ENCODE measurements at regions not wholly inside any gene's neighbourhood (a gene's known extent, or its start where the extent isn't known, plus 50 kb on each side); places are given as distances from the start of the nearest gene placed in this dataset.
A peak's percentile ranks its signal among the peaks of the same experiment; 100 is the strongest.
"Not testable (repeated sequence)": the region's sequence is repeated elsewhere in the genome, so short reads cannot be mapped to it uniquely, and the experiment has no call there.

DNA sequence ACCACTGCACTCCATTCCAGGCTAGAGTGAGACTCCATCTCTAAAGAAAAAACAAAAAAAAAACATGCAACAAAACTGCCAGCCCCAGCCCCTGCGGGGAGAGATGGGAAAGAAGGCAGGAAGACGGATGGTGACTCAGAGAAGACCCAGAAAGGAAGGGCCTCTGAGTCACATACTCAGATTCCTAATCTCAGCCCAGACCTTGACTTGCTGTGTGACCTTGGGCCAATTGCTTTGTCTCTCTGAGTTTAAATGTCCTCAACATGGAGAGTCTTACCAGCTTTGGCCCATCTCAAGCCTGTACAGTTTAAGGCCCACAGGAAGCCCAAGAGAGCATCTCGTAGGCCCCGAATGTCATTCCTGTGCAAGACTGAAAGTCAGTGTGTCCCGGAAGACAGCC, 86.5 kb upstream of the LHX1 start:
- DNase-seq = no peak
- Mint-ChIP-seq H3K36me3 (no peaks in the 10 kb centered on the region), H3K27ac (no peak overlapping the region), H3K9me3 (no peaks in the 10 kb centered on the region), H3K4me1 (peaks cover 0 to 3% of the 10 kb centered on the region in 2 donors), H3K27me3 (peaks cover 17 to 21% of the 10 kb centered on the region in 2 donors), H3K4me3 (no peak overlapping the region)
- ATAC-seq (replicated peaks) = no peak

DNA sequence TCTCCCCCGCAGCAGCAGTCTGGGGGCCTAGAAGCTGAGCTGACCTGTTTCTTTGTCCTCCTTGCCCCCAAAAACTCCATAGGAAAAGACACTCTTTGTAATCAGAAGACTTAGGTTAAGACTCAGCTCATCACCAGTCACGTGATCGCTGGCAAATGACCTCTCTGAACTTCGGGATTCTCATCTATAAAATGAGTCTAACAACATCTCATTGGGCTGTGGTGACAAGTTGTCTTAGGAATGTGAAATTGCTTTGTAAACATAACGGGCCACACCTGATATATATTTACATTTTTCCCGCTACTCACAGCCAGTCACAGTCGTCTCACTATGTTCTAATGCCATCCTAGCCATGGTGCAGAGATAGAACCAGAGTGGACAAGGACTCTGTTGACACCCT, 86.0 kb upstream of the LHX1 start:
- Mint-ChIP-seq H3K27me3 (peaks cover 12 to 18% of the 10 kb centered on the region in 2 donors), H3K4me3 (no peak overlapping the region), H3K9me3 (no peaks in the 10 kb centered on the region), H3K36me3 (no peaks in the 10 kb centered on the region), H3K4me1 (peaks cover 0 to 3% of the 10 kb centered on the region in 2 donors), H3K27ac (no peak overlapping the region)
- no peak for DNase-seq
- ATAC-seq (replicated peaks) = no peak

DNA sequence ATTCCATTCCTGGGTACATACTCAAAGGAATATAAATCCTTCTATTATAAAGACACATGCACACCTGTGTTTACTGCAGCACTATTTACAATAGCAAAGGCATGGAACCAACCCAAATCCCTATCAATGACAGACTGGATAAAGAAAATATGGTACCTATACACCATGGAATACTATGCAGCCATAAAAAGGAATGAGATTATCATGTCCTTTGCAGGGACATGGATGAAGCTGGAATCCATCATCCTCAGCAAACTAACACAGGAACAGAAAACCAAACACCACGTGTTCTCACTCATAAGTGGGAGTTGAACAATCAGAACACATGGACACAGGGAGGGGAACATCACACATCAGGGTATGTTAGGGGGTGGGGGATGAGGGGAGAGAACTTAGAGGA, 84.8 kb upstream of the LHX1 start:
- H3K27me3 Mint-ChIP-seq = peaks cover 10 to 18% of the 10 kb centered on the region in 2 donors
- DNase-seq; H3K36me3 Mint-ChIP-seq; ATAC-seq (replicated peaks); H3K4me3 Mint-ChIP-seq; H3K27ac Mint-ChIP-seq; H3K4me1 Mint-ChIP-seq; H3K9me3 Mint-ChIP-seq: not testable (repeated sequence)

DNA sequence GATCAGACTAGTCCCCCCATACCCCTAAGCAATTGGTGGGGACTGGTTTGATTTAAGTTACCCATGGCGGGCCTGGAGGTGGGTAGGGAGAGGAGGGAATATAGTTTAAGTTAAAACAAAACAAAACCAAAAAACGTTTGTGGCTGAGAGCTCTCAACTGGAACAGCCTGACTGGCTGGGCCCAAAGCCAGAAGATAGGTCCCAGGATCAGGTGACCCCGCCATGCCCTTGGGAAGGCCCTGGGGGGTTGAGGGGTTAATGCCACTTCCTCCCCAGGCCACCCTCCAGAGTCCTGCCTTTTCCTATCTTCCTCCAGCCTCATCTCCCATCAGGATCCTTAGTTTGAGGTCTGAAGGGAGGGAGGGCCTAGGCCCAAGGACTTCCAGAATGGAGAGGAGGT, 82.3 kb upstream of the LHX1 start:
- Mint-ChIP-seq H3K36me3 (no peaks in the 10 kb centered on the region), H3K4me3 (no peak overlapping the region), H3K27ac (no peak overlapping the region), H3K4me1 (no peaks in the 10 kb centered on the region), H3K9me3 (no peaks in the 10 kb centered on the region), H3K27me3 (peaks cover 23 to 28% of the 10 kb centered on the region in 2 donors)
- ATAC-seq (replicated peaks) (no peak), DNase-seq (no peak)

DNA sequence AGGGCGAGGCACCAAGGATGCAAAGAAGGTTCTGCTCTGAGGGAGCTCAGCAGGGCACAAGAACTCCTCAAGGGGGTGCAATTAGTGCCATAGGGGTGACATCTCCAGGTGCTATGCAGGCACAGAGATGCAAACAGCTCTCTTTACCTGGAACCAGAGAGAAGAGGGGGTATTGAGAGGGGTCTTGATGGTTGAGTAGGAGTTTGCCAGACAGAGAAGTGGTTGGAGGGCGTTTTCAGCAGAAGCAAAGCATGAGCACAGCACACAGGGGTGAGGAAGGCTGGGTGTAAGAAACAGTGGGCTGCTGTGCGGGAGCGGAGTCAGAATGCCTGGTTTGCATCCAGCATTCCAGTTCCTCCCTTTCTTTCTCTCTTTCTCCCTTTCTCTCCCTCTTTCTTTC, 81.8 kb upstream of the LHX1 start:
- no peak overlapping the region for H3K4me3 Mint-ChIP-seq
- ATAC-seq (replicated peaks) (no peak), DNase-seq (no peak)
- no peak overlapping the region for H3K27ac Mint-ChIP-seq
- H3K4me1 Mint-ChIP-seq = no peaks in the 10 kb centered on the region
- H3K27me3 Mint-ChIP-seq = peaks cover 27 to 33% of the 10 kb centered on the region in 2 donors
- H3K36me3 Mint-ChIP-seq = no peaks in the 10 kb centered on the region
- H3K9me3 Mint-ChIP-seq = no peaks in the 10 kb centered on the region

DNA sequence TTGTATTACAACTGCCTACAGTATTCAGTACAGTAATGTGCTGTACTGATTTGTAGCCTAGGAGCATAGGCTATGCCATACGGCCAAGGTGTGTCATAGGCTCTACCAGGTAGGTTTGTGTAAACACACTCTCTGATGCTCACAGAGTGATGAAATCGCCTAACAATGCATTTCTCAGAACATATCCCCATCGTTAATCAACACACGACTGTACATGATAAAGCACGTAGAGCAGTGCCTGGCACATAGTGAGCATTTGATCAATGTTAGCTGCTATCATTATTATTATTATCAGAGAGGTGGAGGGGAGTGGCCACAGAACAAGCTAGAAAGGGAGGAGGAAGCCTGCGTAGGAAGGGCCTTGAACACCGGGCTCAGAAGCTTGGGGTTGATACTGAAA, 81.1 kb upstream of the LHX1 start:
- H3K36me3 Mint-ChIP-seq = no peaks in the 10 kb centered on the region
- H3K27ac Mint-ChIP-seq = no peak overlapping the region
- no peaks in the 10 kb centered on the region for H3K9me3 Mint-ChIP-seq

DNA sequence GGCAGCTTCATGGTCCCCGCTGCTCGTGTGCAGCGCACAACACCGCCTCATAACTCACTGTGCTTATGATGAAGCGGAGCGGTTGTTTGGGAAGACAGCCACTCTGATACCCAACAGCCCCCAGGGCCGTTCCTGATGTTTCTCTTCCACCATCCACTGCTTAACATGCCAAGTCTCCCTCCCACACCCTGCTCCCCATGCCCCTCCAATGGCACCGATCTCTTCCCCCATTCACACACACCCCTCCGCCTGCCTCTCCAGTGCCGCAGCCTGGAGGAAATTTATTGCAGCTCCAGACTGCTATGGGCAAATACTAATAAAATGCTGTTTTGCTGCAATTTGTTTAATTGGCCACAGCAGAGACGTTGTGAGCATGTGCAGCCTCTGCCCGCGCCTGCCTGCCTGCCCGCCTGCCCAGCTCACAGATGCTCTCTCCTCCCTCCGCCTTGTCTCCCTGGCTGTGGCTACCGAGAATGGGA, 80.3 kb upstream of the LHX1 start:
- peaks cover 28 to 34% of the 10 kb centered on the region in 2 donors for H3K27me3 Mint-ChIP-seq
- no peak overlapping the region for H3K4me3 Mint-ChIP-seq
- no peak for DNase-seq
- no peaks in the 10 kb centered on the region for H3K4me1 Mint-ChIP-seq
- H3K27ac Mint-ChIP-seq = peak overlapping the region; percentile 22
- ATAC-seq (replicated peaks) = no peak
- no peaks in the 10 kb centered on the region for H3K9me3 Mint-ChIP-seq
- no peaks in the 10 kb centered on the region for H3K36me3 Mint-ChIP-seq

More for the DNA sequence above, 81.1 kb upstream of the LHX1 start:
- DNase-seq (no peak), ATAC-seq (replicated peaks) (no peak)
- H3K4me1 Mint-ChIP-seq = no peaks in the 10 kb centered on the region
- H3K27me3 Mint-ChIP-seq = peaks cover 28 to 34% of the 10 kb centered on the region in 2 donors
- H3K4me3 Mint-ChIP-seq = no peak overlapping the region

DNA sequence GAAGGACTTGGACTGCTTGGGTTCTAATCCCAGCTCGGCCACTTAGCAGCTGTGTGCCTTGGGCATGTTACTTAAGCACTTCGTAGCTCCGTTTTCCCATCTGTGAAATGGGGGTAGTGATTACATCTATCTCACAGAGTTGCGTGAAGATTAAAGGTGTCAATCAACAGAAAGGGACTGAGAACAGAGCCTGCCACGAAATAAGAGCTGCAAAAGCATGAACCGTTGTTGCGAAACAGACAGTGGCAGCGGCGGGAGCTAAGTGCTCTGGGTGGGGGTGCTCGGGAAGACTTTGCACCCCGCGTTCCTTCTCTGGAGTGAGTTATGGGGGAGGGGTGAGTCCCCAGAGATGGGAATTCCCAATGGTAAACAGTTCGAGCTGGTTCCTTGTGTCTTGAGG, 79.6 kb upstream of the LHX1 start:
- Mint-ChIP-seq H3K4me3 (no peak overlapping the region), H3K9me3 (no peaks in the 10 kb centered on the region), H3K4me1 (no peaks in the 10 kb centered on the region), H3K36me3 (no peaks in the 10 kb centered on the region), H3K27me3 (peaks cover 28 to 34% of the 10 kb centered on the region in 2 donors), H3K27ac (no peak overlapping the region)
- ATAC-seq (replicated peaks) (no peak), DNase-seq (no peak)

DNA sequence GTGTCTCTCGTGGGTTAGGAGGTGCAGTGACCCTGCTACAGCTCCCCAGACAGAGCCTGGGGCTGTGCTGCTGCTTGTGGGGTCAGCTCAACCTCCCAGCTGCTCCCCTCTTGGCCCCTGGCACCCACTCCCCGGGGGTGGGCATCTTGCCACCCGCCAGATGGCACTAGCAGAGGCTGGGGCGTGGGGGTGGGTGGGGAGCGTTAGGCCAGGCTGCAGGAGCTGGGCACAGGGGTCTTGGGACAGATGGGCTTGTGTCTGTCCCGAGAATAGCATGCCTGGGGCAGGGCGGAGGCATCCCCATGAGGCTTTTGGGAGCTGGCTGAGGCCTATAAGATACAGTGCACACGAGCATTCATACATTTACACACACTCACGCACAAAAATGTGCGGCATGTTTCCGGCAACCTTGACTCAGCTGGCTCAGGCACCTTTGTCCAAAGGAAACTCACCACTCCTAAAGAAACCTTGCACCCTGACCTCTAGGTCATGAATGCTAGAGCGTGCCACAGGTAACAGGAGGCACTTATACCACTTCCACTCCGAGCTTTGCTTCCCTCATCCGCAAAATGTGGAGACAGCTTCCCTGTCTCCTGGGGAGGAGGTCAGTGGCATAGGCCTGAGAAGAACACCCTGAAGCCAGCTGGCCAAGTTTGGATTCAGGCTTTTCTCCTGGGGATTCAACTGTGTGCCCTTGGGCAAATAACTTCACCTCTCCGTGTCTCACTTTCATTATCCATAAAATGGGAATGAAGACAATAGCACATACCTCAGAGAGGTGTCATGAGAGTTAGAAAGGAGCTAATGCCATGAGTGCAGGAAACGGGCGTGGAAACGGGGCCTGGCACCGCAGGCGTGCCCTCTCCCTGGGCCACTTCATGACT, 78.9 kb upstream of the LHX1 start:
- ATAC-seq (replicated peaks) = no peak
- Mint-ChIP-seq H3K27me3 (peaks cover 28 to 34% of the 10 kb centered on the region in 2 donors), H3K9me3 (no peaks in the 10 kb centered on the region), H3K4me3 (no peak overlapping the region), H3K36me3 (no peaks in the 10 kb centered on the region), H3K4me1 (no peaks in the 10 kb centered on the region), H3K27ac (no peak overlapping the region)
- DNase-seq = no peak

DNA sequence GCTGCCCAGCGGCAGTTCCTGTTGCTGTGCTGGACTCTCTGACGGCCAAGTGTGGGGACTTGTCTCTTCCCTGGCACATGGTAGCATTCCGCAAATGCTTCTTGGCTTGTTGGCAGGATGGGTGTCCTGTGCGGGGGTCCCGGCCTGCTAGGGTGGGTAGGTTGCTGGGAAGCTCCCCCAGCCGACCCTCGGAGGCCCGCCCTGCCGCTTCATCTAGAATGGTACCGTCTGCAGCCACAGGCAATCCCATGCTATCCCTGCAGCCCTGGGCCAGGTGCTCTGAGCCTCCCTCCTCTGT, 78.3 kb upstream of the LHX1 start:
- Mint-ChIP-seq H3K4me3 (no peak overlapping the region), H3K36me3 (no peaks in the 10 kb centered on the region), H3K27me3 (peaks cover 28 to 34% of the 10 kb centered on the region in 2 donors), H3K4me1 (no peaks in the 10 kb centered on the region), H3K9me3 (no peaks in the 10 kb centered on the region), H3K27ac (no peak overlapping the region)
- ATAC-seq (replicated peaks) = no peak
- DNase-seq = no peak

DNA sequence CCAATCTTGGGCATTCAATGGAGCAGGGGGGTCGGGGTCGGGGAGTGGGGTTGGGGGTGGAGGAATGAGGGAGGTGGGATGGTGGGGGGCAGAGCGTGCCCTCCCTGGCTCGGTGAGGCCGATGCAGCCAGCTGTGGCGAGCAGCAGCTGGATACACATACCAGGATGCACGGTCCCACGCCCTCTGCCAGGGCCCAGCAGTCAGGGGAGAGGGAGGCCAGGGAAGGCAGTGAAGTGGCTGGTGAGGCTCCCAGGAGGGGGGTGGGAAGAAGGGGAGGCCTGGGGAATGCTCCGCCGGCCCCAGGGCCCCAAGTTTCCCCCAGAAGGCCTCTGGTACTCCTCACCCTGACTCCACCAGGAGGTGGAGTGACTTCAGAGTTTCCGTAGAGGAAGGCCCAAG, 77.6 kb upstream of the LHX1 start:
- ATAC-seq (replicated peaks) (no peak), DNase-seq (no peak)
- H3K4me3 Mint-ChIP-seq = no peak overlapping the region
- no peaks in the 10 kb centered on the region for H3K9me3 Mint-ChIP-seq
- H3K27me3 Mint-ChIP-seq = peaks cover 29 to 40% of the 10 kb centered on the region in 2 donors
- no peaks in the 10 kb centered on the region for H3K36me3 Mint-ChIP-seq
- no peak overlapping the region for H3K27ac Mint-ChIP-seq
- H3K4me1 Mint-ChIP-seq = no peaks in the 10 kb centered on the region

DNA sequence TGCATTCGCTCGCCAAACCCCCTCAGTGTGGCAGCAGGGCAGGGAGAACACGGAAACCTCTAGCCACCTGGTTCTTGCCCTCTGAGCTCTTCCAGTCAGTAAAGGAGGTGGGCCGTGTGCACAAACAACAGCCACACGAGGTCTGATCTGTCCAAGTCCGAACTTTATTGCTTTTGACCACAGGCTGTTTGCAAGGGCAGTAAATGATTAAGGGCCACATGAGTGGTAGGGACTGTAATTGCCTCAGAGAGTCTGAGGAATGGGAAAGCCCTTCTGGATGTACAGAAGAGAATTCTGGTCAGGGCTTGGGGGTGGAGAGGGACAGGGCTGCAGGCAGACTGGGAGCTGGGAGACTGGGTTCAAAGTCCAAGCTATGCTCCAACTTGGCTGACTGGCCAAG, 75.7 kb upstream of the LHX1 start:
- Mint-ChIP-seq H3K4me1 (no peaks in the 10 kb centered on the region), H3K27me3 (peaks cover 30 to 38% of the 10 kb centered on the region in 2 donors), H3K36me3 (no peaks in the 10 kb centered on the region), H3K9me3 (no peaks in the 10 kb centered on the region), H3K27ac (no peak overlapping the region), H3K4me3 (no peak overlapping the region)
- no peak for ATAC-seq (replicated peaks)
- DNase-seq = no peak

DNA sequence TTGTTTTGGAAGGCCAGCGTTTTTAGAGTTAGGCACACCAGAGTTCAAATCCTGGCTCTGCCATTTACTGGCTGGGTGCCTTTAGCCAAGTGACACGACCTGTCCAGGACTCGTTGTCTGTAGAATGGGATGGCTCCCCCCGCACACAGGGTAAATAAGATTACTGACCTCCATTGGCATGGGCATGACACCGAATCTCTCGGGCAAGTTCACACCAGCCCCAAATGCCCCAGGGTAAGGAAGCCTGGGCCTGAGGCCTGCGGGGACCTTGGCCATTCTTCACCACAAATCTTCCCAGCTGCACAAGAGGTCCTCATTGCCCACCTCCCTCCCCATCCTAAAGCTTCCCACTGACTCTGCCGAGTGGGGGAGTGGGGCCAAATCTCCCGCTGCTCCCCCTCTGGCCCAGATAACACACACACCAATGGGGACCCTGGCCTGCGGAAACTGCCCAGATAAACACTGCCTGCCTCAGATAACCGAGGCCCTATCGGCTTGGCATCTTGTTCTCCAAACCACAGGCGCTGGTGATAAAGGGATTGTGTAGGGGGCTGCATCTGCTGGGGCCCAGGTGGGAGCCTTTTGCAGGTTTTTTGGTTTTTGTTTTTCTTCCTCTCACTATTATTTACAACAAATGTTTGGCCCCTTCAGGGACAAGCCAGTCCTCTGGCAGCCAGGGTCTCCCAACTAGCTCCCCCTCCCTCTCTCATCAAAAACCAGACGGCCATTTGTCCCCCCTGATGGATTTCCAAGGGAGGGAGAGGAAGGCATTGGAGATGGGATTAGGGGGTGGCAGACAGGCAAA, 75.0 kb upstream of the LHX1 start:
- no peak for ATAC-seq (replicated peaks)
- Mint-ChIP-seq H3K4me1 (no peaks in the 10 kb centered on the region), H3K27ac (no peak overlapping the region), H3K36me3 (no peaks in the 10 kb centered on the region), H3K4me3 (no peak overlapping the region), H3K9me3 (no peaks in the 10 kb centered on the region), H3K27me3 (peaks cover 31 to 38% of the 10 kb centered on the region in 2 donors)
- no peak for DNase-seq

DNA sequence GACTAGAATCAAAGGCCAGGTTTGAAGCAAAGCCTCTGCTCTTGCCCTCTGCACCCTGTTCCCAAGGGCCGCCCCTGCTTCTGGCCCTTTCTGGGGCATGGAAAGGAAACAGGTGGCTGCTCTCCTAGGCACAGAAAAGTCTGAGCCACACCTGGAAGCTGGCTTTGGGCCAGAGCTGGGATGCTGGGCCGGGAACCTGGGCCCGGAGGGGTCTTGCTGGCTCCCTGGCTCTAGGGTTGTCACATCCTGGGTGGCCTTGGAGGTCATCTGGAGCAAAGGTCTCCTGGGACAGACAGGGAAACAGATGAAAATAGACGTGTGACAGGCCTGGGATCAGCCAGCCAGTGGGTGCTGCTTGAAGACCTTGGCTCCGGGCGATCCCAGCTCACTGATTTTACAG, 74.1 kb upstream of the LHX1 start:
- Mint-ChIP-seq H3K27me3 (peaks cover 30 to 42% of the 10 kb centered on the region in 2 donors), H3K9me3 (no peaks in the 10 kb centered on the region), H3K4me3 (no peak overlapping the region), H3K27ac (no peak overlapping the region), H3K4me1 (no peaks in the 10 kb centered on the region), H3K36me3 (no peaks in the 10 kb centered on the region)
- DNase-seq (no peak), ATAC-seq (replicated peaks) (no peak)

Measured in stimulated activated naive B cell treated with anti-CD40 and anti-IgM and Interleukin-4, amounts not matched to agents 10 μg/mL and 1 μg/mL and 100 μg/mL, for 72 hours (primary cell).